Peyer's patch (tissue), 4 donors: ENCODE measurements at regions not wholly inside any gene's neighbourhood (a gene's known extent, or its start where the extent isn't known, plus 50 kb on each side); places are given as distances from the start of the nearest gene placed in this dataset.

Source experiments
- CTCF ChIP-seq, 6 experiments: fragments of 450-650 bp in 4 of 6; fragments of 200-600 bp in 2 of 6; sonication (generic) in 1 of 6; IDR thresholded peaks; one replicate each; pipeline ENCODE4 v1.5.1; 2017 to 2019; ENCODE audit warnings: antibody characterized with exemption in 6 of 6, mild to moderate bottlenecking in 3 of 6, moderate library complexity in 1 of 6
- POLR2A ChIP-seq, 2 donors: fragments of 450-650 bp; IDR thresholded peaks; one replicate each; pipeline ENCODE4 v1.5.1; 2017; ENCODE audit warnings: antibody characterized with exemption in 2 of 2, mild to moderate bottlenecking in 2 of 2, moderate library complexity in 2 of 2

- TF ChIP-seq CTCF (IDR thresholded peaks at IDR 0.05) (no peak), POLR2A (IDR thresholded peaks at IDR 0.05) (no peak)
Measured at GRCh38 chr10:128709686-128710085, 583.5 kb upstream of the MKI67 start.
